Middle frontal gyrus (tissue), 1 donor: ENCODE measurements at regions not wholly inside any gene's neighbourhood (a gene's known extent, or its start where the extent isn't known, plus 50 kb on each side); places are given as distances from the start of the nearest gene placed in this dataset.

Experiments
- DNase-seq: peaks from one replicate; pipeline ENCODE4 v3.0.0-alpha.2; 2015; ENCODE audit warnings: low spot score; ENCODE audit errors: extremely low spot score

- no peak for DNase-seq
Observed at GRCh38 chr20:48308232-48308781, 519.5 kb downstream of the PREX1 start.

- DNase-seq = no peak
Observed at GRCh38 chr20:48307277-48307676, 520.5 kb downstream of the PREX1 start.

DNA sequence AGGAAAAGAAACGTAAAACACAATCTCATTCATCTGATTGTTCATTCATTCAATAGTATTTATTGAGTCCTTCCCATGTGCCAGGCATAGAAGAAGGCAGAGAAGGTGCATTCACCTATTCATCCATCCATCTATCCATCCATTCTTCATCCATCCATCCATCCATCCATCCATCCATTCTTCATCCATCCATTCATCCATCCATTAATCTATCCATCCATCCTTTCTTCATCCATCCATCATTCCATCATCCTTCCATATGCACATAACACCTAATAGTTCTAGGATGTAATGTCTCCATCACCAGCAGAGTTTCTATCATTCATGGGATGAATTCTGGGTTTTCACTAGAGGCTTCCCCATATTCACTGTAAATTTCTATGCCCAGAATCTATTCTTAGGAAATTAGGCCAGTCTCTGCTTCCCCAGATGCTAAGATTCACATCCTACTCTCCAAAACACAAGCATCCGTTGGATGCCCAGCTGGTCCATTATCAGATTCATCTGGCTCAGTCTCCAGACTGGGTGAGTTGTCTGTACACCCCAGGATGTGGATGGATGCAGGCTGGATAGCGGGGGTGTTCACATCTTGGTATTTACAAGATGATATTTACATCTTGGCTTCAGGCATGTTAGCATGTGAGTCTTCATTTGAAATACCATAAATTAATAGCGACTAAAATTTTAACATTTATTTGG, 517.7 kb upstream of the SULF2 start:
- peak; percentile 36 for DNase-seq

DNA sequence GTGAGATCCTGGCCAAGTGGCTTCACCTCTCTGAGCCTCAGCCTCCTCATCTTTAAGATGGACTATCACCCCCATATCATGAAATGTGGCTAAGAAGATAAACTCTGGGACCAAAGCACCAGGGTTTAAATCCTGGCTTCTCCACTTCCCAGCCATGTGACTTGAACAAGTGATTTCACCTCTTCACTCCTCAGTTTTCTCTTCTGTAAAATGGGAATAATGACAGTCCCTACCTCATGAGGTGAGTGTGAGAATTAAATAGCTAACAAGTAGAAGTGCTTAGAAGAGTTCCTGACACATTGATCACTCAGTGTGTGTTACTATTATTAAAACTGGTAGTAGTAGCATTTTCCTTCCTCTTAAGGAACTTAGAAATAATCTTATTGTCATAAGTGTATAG, 516.9 kb upstream of the SULF2 start:
- no peak for DNase-seq

DNA sequence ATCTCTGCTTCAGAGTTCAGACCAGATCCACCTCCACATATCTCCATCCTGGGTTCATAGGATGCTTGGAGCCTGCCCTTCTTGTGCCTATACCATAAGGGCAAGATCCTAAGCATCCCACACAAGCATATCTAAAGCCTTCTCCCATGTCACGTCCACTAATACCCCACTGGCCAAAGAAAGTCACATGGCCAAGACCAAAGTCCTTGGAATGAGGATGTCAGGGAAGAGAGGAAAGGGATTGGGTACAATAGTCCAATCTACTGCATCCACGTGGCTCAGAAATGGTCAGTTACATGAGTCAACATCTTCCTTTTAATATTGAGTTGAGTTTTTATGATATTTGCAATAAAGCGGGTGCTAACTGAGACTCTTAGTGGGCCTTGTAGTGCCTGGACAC, 515.9 kb upstream of the SULF2 start:
- no peak for DNase-seq

- DNase-seq = no peak
Observed at GRCh38 chr20:48300529-48300928, 515.2 kb upstream of the SULF2 start.

DNA sequence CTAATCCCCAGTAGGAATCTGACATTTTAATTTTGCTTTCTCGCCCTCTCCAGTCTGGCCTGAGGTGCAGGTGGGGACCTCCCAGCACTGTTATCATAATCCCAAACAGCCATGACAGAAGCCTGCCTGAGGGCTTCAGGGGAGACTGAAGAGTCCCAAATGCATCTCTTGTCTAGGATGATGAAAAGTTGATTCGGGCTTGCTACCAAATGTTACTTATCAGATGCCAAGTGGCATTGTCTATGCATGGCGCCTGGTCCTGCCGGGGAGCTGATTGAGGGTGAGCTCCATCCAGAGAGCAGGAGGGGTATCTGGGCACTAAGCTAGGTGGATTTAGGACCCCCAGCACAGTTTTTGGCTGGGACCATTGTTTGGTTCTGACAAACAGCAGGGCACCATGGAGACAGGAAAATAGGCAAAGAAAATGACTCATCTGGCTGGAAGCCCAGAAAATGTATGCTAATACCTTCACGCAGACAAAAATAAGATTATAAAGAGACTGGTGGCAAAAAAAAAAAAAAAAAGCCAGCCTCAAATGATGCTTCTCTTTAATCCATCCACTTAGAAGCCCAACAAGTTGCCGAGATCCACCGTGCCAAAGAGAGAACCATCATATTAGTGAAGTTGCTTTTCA, 513.7 kb upstream of the SULF2 start:
- no peak for DNase-seq

- DNase-seq = no peak
Observed at GRCh38 chr20:48298433-48298832, 513.2 kb upstream of the SULF2 start.

DNA sequence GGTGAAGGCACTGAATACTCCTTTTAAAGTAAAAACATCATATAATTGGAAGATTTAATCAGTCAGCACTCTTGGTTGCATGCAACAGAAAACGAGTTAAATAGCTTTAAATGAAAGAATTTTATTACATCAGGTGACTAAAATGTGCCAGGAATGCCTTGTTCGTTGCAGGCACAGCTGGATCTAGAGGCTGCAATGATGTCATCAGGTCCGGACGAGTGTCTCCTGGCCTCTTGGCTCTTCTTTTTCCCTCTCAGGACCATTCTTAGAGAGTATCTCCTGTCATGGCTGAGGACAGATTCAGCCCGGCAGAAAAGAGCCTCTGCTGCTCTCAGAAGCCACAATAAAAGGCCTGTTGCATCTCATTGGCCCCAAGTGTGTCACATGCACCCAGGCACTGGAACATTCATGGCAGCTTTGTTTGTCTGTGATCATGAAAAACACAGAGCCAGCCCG, 510.7 kb upstream of the SULF2 start:
- DNase-seq = no peak

DNA sequence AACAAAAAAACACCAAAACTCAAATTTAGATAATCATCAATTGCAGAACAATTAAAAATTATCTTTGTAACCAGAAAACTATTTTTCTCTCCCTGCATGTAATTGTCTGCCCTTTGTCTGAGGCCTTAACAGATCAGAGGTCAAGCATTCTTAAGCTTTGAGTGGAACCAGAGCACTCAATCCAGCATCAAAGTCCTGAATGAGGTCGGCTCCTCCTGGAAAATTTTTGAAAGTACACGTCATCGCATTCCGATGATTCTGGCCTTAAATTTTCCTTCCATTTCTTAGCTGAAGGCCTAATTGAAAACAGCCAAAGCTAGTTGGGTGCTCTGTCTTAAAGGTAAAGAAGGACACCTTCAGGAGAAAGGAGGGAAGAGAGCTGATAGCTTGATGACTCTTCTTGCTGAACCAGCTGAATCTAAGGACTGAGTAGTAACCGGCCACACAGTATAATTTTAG, 510.2 kb upstream of the SULF2 start:
- no peak for DNase-seq

- DNase-seq = no peak
Observed at GRCh38 chr20:48294942-48295341, 509.7 kb upstream of the SULF2 start.

DNA sequence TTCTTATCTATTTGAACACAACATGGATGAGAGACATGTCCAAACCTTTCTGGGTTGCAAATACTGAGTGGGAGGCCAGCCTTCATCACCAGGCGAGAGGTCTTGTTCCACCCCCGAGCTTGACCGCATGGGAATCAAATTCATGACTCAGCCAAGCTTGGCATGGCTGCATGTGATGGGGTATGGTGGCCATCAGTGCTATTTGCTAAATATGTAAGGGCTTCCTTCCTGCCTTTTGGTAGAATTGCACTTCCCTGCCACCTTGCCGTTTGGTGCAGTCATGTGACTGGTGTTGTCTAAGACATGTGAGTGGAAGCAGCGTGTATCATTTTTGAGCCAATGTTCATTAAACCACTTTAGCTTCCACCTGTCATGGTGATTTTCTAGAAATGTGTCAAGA, 508.9 kb upstream of the SULF2 start:
- DNase-seq = no peak

DNA sequence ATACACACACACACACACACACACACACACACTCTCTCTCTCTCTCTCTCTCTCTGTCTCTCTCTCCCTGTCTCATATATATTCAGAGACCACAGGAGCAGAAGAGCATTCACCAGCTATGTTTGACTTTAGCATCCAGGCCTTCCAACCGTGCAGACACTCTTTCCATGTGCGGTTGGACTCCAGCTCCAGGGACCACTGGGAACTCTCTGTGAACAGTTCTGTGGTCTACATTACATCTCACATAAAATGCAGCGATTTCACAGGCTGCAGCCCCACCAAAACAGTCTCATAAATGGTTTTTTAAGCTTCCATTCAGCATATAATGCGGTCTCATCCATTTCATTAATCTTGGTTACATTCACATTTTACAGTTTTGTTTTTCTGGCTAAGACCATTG, 508.4 kb upstream of the SULF2 start:
- DNase-seq = no peak

DNA sequence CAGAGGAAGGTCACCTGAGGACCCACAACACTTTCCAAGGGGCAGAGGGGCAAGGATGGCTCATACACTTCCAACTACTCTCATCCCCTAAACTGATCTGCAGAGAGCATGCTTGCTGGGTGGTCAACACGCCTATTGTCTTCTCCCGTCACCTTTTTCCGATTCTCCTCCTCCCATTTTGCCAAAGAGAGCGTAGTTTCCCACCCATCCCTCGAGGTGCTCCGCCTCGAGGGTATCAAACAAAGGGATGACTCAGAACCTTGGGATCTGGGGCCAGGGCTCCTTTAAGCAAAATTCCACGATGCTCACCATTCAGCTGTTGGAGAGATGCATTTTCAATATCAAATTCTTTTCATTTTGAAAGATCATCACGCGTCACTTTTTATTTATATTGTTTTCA, 507.5 kb upstream of the SULF2 start:
- DNase-seq = no peak

GRCh38 chr20:48291896-48292295, 506.6 kb upstream of the SULF2 start:
- DNase-seq = no peak

DNA sequence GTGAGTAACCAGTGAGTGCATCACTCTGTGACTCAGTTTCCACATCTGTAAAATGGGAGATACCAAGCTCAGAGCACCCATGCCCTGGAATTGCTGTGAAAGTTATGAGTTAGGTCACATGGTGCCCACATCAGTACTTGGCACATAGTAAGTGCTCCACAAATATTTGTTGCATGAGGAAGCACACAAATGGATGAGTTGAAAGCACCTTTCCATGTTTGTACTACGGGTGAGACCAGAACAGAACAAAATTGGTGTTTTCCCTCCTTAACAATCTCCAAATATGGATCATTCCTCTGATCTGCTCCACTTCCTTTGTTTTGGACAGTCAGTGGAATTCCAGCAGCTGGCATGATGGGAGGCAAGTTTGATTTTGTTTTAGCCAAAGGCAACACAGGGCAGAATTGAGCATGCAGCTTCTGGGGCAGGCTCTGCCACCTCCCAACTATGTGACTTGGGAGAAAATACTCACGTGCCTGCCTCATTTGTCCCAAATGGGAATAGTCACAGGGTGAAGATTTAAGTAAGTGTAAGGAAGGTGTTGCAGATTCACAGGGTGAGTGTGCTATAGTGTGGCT, 503.7 kb upstream of the SULF2 start:
- DNase-seq = no peak

- DNase-seq = no peak
Observed at GRCh38 chr20:48287552-48288170, 502.4 kb upstream of the SULF2 start.

DNA sequence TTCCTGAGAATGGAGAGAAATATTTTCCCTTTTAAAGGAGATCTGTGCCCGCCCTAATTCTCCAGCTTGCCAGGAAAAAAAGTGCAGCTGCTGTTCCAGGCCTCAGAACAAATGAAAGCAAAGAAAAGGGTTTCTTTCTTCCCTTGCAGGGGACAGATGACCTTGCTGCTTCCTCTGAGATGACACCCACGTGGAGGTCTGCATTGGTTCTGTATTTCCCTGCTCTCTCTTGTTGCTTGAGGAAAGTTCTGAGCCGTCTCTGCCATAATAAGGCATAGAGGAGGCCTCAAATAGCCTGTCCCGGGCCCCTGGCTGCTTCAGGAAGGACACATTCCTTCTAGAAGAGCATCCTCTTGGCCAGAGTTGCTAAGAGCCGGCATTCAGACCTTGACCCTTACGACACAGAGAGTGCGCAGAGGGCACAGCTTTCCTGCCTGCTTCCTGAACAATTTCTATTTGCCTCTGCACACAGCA, 501.8 kb upstream of the SULF2 start:
- no peak for DNase-seq

DNA sequence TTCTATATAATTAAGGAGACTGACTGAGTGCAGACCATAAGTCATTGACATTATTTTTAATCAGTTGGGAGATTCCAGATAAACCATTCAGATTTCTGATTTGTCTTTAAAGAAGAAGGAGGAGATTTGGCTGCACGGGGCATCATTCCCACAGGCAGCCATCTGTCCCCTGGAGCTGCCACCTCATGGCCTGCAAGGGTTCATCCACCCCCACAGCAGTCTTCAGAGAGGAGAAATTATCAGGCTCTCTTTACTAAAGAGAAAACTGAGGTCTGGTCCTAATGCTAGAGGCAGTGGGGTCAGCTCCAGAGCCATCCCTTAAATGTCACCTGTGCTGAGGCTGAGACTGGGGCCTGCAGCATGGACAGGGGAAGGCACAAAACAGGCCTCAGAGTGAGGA, 501.3 kb upstream of the SULF2 start:
- no peak for DNase-seq

- no peak for DNase-seq
Observed at GRCh38 chr20:48285656-48286055, 500.4 kb upstream of the SULF2 start.

GRCh38 chr20:48284837-48285236, 499.6 kb upstream of the SULF2 start:
- no peak for DNase-seq

DNA sequence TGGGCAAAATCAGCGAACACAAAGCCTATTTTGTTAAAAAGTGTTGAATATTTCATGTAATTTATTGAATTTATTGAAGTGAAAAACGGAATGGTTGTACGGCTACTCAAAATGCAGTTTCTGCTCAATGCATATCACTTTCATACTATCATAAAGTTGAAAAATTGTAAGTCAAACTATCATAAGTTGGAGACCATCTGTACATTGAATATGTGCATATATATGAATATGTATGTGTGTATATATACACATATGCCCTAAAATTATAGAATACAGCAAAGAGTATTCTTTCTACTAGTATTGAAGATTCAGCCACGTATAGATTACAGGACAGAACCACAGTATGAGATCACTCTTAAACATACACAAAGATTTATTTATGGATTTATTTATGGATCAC, 499.0 kb upstream of the SULF2 start:
- no peak for DNase-seq
